NCI-H1105 treated with DMSO at 0.1 percent for 48 hours (cell line): ENCODE measurements at regions not wholly inside any gene's neighbourhood (a gene's known extent, or its start where the extent isn't known, plus 50 kb on each side); places are given as distances from the start of the nearest gene placed in this dataset.
"Not testable (repeated sequence)": the region's sequence is repeated elsewhere in the genome, so short reads cannot be mapped to it uniquely, and the experiment has no call there.

Source experiments
- DNase-seq: peaks from one replicate; lab custom pipeline; 2025; lab: John Stamatoyannopoulos, UW

DNA sequence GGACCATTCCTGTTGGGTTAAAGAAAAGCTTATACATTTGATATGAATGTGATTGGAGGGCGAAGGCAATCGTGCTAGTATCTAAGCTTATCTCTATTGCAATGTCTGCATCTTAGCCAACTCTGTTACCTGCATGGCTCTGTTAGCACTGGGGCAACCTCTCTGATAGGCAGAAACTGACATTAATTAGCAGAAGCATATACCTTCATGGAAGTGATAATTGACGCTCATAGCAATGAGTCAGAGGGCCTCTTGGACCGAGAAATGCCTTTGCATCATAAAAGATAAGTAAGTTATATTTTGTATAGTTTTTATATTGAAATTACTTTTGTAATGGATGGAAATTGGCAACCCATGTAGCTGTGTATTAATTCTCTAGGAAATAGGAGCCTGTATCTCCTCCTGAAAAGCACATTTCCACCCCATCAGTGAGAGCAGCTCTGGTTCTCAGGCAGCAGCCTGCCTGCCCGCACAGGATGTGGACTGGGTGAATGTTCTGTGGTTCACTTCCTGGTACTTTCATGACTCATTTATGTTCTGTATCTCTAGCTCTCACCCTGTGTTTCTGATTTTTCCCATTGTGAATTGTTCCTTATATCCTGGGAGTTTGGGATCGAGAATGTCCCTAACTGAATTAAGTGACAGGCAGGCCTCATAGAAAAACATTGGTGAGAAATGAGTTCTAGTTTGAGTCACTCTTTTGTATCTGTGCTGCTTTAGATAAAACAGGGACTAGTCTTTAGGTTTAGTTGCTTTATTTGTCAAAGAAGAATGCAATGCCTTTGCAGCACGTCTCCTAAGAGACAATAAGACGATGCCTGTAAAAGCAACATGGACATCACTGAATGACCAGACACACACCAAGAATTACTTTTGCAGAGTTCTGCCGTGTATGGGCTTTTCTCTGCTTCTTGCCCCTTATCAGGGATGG lies 344.9 kb downstream of the DCDC2C start:
- no peak for DNase-seq

DNA sequence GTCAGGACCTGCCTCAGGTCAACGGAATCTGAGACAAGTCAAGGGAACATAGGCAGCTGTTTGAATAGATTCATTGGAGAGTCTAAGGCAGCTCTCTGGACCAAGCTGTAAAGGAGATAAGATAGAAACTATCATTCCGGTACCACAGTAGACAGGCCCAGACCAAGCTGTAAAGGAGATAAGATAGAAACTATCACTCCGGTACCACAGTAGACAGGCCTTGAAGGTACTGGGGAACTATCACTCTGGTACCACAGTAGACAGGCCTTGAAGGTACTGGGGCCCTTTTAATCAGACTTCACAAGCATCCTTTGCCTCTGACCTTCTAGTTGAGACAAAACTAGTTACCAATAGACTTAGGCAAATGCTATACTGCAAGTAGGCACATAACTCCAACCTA lies 346.1 kb downstream of the DCDC2C start:
- DNase-seq, result no peak

DNA sequence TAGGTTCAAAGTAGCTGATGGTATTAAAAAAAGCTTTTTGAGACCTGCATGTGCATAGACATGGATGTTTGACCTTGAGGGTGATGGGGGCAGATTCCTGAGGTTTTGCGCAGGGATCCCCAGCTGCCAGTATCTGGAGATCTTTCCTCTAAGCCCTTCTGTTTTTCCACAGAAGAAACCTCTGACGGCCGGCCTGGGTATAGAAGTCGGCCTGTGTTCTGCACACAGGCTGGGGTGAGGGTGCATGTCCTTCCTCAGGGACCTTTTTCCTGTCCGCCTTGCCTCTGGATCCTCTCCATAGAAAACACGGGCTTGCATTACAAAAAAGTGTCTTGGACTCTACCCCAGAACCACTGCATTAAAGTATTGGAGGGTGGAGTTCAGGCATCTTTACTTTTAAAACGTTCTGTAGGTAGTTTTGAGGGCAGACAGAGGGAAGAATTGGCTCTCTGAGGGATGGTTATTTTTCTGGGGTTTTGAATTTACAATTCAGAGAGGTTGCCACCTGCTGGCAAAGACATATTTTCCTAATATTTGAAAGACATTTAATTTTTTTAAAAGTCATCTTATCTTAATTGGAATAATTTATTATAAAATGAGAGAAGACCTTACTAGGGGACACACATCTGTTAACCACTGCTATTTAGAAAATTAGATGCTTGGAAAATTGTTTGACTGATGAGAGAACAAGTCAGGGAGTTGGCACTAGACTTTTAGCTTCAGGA lies 350.6 kb downstream of the DCDC2C start:
- no peak for DNase-seq

DNA sequence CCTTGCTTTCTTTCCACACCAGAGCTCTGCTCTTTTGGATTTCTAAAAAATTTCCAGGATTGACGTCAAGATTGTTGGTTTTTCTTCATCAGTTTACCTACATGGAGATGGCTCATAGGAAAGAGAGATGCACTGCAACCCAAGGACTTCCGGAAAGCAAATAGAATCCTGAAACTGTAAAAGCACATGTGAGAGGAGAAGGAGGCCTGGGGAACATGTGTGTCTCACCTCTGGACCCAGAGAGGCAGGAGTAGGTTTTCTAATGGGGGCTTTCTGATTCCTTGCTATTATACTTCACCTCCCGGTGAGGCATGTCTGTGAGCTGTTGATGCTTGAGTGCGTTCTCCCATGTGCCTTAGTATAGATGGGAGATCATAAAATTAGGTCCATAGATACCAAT lies 362.8 kb downstream of the DCDC2C start:
- DNase-seq, result no peak

DNA sequence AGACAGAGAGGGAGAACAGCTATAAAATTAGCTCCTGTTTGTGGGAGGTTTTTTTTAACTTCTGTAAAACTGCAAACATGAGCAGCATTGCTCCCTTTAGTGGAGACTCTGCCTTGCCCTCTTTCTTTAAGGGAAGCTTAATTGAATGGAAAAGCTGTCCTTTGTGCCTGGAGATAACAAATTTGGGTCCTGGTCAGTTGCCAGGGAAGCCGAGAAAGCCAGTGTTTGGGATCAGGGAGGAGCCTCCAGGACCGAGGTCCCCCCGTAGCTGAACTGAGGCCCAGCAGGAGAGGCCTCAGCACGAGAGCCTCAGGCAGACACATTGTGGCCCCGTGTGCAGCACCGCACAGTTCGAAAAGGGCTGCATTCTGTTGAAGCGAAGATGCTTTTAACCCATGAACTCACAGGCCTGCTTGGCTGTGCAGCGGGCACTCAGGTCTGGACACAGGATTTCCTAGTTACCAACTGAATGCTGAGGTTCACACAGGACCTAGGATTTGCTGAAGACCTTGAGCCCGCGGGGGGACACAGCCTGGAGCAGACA lies 369.7 kb downstream of the DCDC2C start:
- no peak for DNase-seq

DNA sequence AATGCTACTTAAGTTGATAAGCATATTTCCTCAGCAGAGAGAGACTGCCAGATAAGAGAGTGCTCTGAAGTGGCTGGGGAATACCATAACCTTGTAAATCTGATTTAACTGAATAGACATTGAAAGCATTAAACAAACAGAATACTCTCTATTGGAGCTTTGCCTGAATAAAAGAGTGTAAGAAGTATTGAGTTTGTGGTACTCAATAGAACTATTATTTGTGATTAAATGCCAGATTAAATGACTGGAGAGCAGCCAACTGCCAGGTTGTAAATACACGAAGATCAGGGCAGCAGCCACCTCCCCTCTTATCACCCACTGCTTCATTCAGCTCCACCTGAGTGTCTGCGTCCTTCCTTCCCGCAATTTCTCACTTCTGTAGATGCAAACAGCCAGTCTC lies 373.6 kb downstream of the DCDC2C start:
- peak; percentile 98 for DNase-seq

DNA sequence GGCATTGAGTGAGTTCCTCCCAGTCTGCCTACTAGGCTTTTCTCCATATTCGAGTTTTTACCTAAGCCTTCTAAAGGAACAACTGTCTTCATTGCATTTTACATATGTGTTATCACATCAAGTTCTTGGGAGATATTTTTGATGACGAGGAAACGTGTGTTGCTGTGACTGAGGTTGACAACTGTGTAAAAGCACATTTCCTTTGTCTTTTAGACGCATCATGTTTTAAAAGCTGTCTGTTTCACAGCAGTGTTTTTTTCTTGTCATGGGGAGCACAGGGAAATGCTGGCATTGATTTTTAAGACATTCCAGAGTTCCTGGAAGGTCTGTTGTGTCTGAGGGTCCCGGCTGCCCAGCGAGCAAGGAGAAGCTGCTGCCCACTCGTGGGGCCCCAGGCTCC lies 381.8 kb downstream of the DCDC2C start:
- no peak for DNase-seq

DNA sequence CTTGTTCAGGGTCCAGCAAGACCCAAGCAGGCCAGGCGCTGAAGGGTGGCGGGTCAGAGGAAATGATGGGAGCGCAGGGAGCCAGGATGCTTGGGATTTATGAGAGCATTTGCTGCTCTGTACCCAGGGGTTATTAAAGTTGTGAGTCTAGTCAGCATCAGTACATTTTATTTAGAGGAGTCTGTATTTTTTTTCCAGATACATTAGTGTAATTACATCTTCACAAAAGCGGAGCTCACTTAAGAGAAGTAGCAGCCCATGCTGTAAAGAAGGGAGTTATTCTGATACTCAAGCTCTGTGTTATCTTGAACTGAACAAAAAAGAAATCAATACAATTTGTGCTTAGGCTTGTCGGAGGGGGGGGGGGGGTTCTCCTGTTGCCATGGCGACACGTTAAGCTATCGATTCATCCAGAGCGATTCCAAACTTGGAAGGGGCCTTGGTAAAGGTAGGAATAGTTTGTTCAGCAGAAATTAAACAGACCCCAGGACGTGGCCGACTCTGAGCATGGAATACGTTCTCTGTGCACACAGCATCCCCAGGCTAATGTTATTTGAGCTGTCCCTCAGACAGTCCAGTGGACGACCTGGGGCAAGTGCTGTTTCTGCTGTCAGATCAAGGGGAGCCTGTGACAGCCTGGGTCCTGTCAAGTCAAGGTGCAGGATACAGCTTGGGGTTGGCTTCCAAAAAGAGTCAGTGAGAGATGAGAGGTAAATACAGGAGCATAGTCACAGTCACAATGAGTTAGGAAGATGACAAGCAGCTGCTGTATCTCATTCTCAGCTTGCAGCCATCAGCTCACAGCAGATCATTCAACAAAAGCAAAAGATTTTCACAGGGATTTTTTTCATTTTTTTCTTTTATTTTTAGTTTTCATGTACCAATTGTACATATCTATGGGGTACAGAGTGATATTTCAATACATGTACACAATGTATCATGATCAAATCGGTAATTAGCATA lies 387.6 kb downstream of the DCDC2C start:
- peak; percentile 44 for DNase-seq

DNA sequence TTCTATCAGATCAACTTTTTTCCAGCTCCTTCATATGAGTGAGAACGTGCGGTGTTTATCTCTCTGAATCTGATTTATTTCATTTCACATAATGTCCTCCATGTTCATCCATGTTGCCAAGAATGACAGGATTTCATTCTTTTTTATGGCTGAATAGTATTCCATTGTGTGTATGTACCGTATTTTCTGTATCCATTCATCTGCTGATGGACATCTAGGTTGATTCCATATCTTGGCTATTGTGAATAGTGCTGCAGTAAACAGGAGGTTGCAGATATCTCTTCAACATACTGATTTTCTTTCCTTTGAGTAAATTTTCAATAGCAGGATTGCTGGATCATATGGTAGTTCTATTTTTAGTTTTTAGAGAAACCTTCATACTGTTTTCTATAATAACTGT lies 388.5 kb downstream of the DCDC2C start:
- no peak for DNase-seq

DNA sequence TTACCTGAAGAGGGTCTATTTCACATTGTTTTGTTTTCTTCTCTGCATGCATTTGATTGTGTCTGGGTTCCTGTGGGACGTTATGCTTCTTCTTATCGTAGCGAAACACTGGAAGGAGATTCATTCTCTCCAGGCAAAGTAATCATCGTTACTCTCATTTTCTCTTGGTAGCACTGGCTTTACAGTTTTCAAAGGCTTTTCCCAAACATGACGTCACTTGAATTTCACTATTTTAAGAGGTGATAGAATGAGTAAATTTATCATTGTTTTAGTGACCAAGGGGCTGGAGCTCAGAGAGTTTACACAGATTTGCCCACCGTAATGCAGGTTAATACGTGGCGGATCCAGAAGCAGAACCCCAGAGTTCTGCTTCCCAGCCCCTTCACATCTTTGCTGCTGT lies 391.4 kb downstream of the DCDC2C start:
- no peak for DNase-seq

DNA sequence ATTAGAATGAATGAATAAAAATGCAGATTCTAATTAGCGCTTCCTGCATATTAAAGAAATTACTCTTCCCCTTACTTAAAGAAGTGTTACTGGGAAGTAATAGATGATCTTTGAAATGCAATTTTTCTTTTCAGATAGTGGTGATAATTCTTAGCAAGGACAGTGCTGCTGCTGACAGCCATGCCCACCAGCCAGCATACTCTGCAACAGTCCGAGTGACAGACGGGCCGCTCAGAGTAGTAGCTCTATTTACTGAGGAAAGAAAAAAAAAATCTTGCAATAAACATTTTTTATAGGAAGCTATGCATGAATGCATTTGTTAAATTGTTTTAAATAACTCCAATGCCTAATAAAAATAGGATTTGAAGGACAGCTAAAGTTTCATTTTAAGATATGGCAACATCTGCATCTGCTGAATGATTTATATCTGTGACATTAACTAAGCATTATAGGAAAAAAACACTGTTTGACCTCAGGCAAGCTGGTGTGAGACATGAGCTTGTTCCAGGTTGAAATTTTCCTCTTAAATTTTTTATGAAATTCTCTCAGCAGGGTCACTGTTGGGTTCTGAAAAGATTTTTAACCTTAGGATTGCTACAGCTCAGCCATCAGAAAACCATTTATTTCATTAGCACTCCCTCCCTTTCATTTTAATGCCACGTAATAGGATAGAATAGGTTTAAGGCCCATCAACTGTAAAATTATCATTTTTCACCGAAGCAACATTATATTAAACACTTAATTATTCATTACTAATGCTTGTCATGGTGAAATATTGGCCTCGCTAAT lies 393.8 kb downstream of the DCDC2C start:
- DNase-seq, result no peak

DNA sequence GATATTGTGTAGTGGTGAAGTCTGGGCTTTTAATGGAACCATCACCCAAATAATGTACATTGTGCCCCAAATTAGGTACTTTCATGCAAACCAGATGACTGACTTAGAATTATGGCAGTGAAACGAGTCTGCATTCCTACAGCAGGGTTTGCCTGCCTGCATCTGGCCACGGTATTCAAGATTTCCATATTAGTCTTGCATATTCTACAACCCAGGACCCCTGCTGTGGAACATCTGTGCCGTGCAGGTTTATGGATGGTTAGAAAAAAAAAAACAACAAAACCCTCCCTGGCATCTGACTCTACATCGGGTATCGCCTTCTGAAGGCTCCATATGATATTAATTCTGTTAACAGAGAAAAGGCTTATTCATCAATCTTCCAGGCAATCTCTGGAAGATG lies 394.8 kb downstream of the DCDC2C start:
- DNase-seq, result no peak

DNA sequence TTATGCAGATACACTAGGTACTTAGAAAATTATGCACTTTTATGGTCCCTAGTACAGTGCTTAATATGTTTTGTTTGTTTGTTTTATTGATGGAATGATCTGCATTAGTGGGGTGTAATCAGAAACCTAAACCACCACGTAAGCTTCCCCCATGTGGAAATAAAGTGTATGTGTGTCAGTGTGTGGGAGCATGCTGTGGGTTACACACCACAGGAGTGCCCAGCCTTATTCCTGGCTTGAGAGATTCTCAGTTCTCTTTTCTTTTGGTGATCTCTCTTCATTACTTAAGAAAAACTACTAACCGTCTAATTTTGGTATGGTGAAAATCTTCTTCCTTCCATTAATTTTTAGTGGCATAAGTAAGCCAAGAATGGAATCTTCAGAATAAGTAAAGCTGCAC lies 398.6 kb downstream of the DCDC2C start:
- no peak for DNase-seq

DNA sequence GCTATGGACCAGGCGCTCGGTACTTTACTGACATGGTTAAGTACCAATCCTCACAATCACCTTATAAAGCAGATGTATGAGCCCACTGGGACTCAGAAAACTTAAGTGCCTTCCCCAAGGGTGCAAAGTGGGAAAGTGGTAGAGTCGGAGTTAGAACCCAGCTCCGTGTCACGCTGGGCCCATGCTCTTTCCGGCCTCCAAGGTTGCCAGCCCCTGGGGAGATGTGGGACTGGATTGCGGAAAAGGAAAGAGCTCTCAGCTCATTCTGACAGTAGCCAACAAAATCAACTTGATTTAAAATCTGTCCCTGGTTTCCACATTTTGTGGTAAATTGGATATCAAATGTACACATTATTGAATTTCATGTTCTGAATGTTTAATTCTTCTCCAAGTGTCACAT lies 403.8 kb downstream of the DCDC2C start:
- DNase-seq, result no peak

DNA sequence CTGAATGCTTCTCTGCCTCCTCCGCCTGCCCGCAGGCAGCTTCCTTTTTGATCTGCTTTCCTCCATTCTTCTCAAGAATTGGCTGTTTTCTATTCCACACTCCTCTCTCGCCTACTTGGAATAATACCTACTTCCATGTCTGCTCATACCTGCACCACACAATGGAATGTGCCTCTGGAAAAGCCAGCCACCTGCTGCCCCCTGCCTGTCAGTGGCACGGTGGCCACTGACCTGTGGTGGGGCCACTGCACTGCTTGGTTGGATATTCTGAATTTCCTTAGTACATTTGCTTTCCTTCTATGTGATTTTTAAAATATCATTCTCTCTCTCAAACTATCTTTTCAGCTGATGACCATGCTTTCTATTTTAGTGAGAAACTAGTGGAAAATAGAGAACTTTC lies 406.9 kb downstream of the DCDC2C start:
- DNase-seq, result no peak

DNA sequence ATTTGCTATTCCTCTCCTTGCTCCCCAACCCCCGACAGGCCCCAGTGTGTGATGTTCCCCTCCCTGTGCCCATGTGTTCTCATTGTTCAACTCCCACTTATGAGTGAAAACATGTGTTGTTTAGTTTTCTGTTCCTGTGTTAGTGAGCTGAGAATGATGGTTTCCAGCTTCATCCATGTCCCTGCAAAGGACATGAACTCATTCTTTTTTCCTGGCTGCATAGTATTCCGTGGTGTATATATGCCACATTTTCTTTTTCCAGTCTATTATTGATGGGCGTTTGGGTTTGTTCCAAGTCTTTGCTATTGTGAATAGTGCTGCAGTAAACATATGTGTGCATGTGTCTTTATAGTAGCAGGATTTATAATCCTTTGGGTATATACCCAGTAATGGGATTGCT lies 412.1 kb downstream of the DCDC2C start:
- DNase-seq, result not testable (repeated sequence)

DNA sequence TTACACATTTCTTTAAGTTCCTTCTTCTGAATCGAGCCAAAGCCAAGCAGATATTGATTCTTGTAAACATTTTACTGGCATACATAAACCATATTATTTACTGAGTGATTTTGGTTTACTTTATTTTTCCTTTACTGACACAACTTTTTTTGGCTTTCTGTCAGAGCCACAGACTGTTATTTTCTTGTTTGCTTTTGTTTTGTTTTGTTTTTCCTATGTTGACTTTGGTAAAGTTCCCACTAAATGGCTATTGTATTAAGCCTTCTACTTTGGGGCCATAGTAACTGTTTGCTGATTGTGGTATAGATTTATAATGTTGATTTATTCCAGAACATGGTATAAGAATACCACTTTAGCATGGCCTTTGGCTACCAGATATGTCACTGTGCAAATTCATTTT lies 419.4 kb downstream of the DCDC2C start:
- peak; percentile 22 for DNase-seq

DNA sequence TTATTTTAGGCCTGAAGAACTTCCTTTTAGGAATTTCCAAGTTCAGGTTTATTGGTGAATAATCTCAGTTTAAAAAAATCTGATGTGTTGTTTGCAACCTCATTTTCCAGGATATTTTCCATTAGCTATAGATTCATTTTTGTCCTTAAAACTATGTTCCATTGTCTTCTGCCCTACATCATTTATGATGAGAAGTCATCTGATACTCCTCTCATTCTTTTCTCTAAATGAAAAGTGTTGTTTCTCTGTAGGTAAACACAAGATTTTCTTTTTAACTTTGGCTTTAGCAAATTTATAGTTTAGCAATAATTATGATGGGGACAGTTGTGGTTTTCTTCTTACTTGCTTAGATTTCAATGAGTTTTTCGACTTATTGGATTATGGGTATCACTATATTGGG lies 427.3 kb downstream of the DCDC2C start:
- no peak for DNase-seq

DNA sequence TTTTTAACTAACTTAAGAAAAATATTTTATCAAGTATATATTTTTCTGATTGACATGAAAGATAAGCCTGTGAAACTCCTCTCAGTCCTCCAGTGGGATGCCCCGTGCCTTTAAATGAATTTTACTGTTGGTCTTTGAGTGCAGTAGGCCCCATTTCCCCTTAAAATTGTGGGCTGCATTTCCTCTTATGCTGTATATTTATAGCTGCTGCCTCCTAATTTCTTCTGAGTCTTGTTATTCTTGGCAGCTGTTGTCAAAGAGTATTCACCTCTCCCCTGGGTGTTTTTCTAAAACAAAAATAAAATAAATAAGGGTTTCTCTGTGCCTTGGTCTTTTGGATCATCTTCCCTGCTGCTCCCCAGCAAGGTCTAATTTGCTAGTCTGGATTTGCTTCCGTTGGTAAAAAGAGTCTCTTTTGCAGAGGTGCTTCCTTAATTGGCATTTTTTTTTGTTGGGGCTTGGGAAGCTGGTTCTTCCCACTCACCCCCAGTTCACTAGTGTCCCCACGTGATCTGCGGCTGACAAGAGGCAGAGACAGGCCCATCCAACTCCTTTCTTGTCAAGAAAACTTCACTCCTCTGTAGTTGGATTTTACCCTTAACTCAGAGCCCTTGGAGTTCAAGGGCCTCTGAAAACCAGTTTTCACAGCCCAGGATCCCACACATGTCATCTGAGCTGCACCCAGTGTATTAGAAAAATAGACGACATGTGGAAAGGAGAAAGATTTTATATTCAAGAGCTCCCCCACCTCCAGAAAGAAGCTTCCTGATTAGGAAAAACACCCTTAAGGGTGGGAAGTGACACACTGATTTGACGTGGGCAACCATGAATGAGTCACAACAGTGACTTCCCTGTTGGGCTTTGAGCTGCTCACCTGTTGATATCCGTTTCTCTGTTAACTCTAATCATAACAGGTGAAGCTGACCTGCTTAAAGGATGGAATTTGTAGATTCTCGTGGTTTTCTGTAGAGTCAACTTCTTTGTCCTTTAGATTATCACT lies 431.5 kb downstream of the DCDC2C start:
- DNase-seq, result no peak

DNA sequence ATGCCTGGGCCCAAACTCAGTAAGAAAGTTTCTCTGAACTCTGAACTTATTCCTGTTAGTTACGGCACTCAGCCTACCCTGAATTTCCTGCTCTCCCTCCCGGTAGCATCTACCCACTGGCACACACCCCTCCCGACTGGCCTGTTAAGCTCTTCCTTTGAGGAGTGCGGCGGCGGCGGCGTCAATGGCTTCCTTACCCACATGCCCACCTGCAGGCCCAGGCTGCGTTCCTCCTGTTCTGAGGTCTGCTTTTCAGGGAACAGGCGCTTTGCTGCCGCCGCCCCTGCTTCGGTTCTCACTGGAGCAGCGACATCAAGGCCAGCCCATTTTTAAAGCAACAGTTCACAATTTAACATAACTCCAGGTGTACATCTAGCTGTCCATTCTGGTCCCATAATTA lies 432.4 kb downstream of the DCDC2C start:
- no peak for DNase-seq
